ENCODE measurements at regions not wholly inside any gene's neighbourhood (a gene's known extent, or its start where the extent isn't known, plus 50 kb on each side); places are given as distances from the start of the nearest gene placed in this dataset.
"Not testable (repeated sequence)": the region's sequence is repeated elsewhere in the genome, so short reads cannot be mapped to it uniquely, and the experiment has no call there.

- TF ChIP-seq CTCF (IDR thresholded peaks at IDR 0.05; ENCODE audit: extremely low read depth, insufficient read depth, missing control alignments), result no peak
- no peak for DNase-seq (ENCODE audit: low spot score)
- in situ Hi-C loops (cut with MboI; ENCODE audit: low pct_unique_long_range_greater_than_20kb, low sequenced_read_pairs, unreplicated experiment), result no loop called here
These were observed 74.3 kb upstream of the CAPZB start for GRCh38 chr1:19559641-19560040.

- no peak for DNase-seq (ENCODE audit: low spot score)
- TF ChIP-seq CTCF (IDR thresholded peaks at IDR 0.05; ENCODE audit: extremely low read depth, insufficient read depth, missing control alignments), result no peak
These were observed 72.3 kb upstream of the CAPZB start for GRCh38 chr1:19557609-19558051.

GRCh38 chr1:19554090-19554489 is 68.8 kb upstream of the CAPZB start:
- TF ChIP-seq CTCF (IDR thresholded peaks at IDR 0.05; ENCODE audit: extremely low read depth, insufficient read depth, missing control alignments), result no peak
- DNase-seq (ENCODE audit: low spot score), result no peak
- in situ Hi-C loops (cut with MboI; ENCODE audit: low pct_unique_long_range_greater_than_20kb, low sequenced_read_pairs, unreplicated experiment), result no loop called here

More at GRCh38 chr1:19557609-19558051, 72.3 kb upstream of the CAPZB start:
- in situ Hi-C loops (cut with MboI; ENCODE audit: low pct_unique_long_range_greater_than_20kb, low sequenced_read_pairs, unreplicated experiment), result no loop called here

GRCh38 chr1:19552291-19553010 is 67.1 kb upstream of the CAPZB start:
- in situ Hi-C loops (cut with MboI; ENCODE audit: low pct_unique_long_range_greater_than_20kb, low sequenced_read_pairs, unreplicated experiment), result no loop called here
- no peak for DNase-seq (ENCODE audit: low spot score)
- TF ChIP-seq CTCF (IDR thresholded peaks at IDR 0.05; ENCODE audit: extremely low read depth, insufficient read depth, missing control alignments), result no peak

GRCh38 chr1:19551837-19552236 is 66.5 kb upstream of the CAPZB start:
- DNase-seq (ENCODE audit: low spot score); in situ Hi-C loops (cut with MboI; ENCODE audit: low pct_unique_long_range_greater_than_20kb, low sequenced_read_pairs, unreplicated experiment): not testable (repeated sequence)

- DNase-seq (ENCODE audit: low spot score); in situ Hi-C loops (cut with MboI; ENCODE audit: low pct_unique_long_range_greater_than_20kb, low sequenced_read_pairs, unreplicated experiment): not testable (repeated sequence)
These were observed 65.1 kb upstream of the CAPZB start for GRCh38 chr1:19550437-19550836.

GRCh38 chr1:19547814-19548213 is 62.5 kb upstream of the CAPZB start:
- no peak for DNase-seq (ENCODE audit: low spot score)
- in situ Hi-C loops (cut with MboI; ENCODE audit: low pct_unique_long_range_greater_than_20kb, low sequenced_read_pairs, unreplicated experiment), result no loop called here
- no peak for TF ChIP-seq CTCF (IDR thresholded peaks at IDR 0.05; ENCODE audit: extremely low read depth, insufficient read depth, missing control alignments)

- in situ Hi-C loops (cut with MboI; ENCODE audit: low pct_unique_long_range_greater_than_20kb, low sequenced_read_pairs, unreplicated experiment), result no loop called here
- no peak for TF ChIP-seq CTCF (IDR thresholded peaks at IDR 0.05; ENCODE audit: extremely low read depth, insufficient read depth, missing control alignments)
- no peak for DNase-seq (ENCODE audit: low spot score)
These were observed 51.2 kb upstream of the CAPZB start for GRCh38 chr1:19536519-19536918.
